ENCODE measurements at regions not wholly inside any gene's neighbourhood (a gene's known extent, or its start where the extent isn't known, plus 50 kb on each side); places are given as distances from the start of the nearest gene placed in this dataset.

- H3K36me3 ChIP-seq (ENCODE audit: insufficient read depth, low read length, poor library complexity, severe bottlenecking), result no peaks in the 10 kb centered on the region
- H3K27me3 ChIP-seq (replicated peaks; ENCODE audit: insufficient read depth, low read depth, low read length, poor library complexity), result no peaks in the 10 kb centered on the region
- H3K4me3 ChIP-seq (ENCODE audit: low read depth, low read length, poor library complexity, severe bottlenecking), result no peak overlapping the region
- H3K27ac ChIP-seq (ENCODE audit: low read depth, low read length, poor library complexity, severe bottlenecking), result no peak overlapping the region
- no TSS peak for BruUV-seq (replicated peaks)
- intact Hi-C loops (cut with micrococcal nuclease; ENCODE audit: unreplicated experiment), result no loop called here
- CTCF ChIA-PET, result no interaction called here
- POLR2A ChIA-PET (ENCODE audit: low non-redundant PET), result no interaction called here
- H3K9me3 ChIP-seq (ENCODE audit: low read depth, low read length, poor library complexity, severe bottlenecking), result no peaks in the 10 kb centered on the region
- H3K4me1 ChIP-seq (ENCODE audit: insufficient read depth, low read length, poor library complexity, severe bottlenecking), result no peaks in the 10 kb centered on the region
- DNase-seq (ENCODE audit: low spot score), result no peak
- TF ChIP-seq, protein P1, sequence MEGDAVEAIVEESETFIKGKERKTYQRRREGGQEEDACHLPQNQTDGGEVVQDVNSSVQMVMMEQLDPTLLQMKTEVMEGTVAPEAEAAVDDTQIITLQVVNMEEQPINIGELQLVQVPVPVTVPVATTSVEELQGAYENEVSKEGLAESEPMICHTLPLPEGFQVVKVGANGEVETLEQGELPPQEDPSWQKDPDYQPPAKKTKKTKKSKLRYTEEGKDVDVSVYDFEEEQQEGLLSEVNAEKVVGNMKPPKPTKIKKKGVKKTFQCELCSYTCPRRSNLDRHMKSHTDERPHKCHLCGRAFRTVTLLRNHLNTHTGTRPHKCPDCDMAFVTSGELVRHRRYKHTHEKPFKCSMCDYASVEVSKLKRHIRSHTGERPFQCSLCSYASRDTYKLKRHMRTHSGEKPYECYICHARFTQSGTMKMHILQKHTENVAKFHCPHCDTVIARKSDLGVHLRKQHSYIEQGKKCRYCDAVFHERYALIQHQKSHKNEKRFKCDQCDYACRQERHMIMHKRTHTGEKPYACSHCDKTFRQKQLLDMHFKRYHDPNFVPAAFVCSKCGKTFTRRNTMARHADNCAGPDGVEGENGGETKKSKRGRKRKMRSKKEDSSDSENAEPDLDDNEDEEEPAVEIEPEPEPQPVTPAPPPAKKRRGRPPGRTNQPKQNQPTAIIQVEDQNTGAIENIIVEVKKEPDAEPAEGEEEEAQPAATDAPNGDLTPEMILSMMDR (conservative IDR thresholded peaks at IDR 0.05; ENCODE audit: low read depth, low read length), result no peak
- TF ChIP-seq EZH2 (IDR thresholded peaks at IDR 0.05; ENCODE audit: borderline replicate concordance, low read depth, low read length, poor library complexity, severe bottlenecking), result no peak
Measured at GRCh38 chr2:120602251-120602650, 133.4 kb upstream of the GLI2 start.

GRCh38 chr2:120604767-120605166, 130.9 kb upstream of the GLI2 start:
- intact Hi-C loops (cut with micrococcal nuclease; ENCODE audit: unreplicated experiment), result no loop called here
- no peak for DNase-seq (ENCODE audit: low spot score)
- no peak for TF ChIP-seq EZH2 (IDR thresholded peaks at IDR 0.05; ENCODE audit: borderline replicate concordance, low read depth, low read length, poor library complexity, severe bottlenecking)
- TF ChIP-seq, protein P1 (conservative IDR thresholded peaks at IDR 0.05; ENCODE audit: low read depth, low read length), result no peak
- Histone ChIP-seq H3K27me3 (replicated peaks; ENCODE audit: insufficient read depth, low read depth, low read length, poor library complexity) (no peaks in the 10 kb centered on the region), H3K4me3 (ENCODE audit: low read depth, low read length, poor library complexity, severe bottlenecking) (no peak overlapping the region), H3K36me3 (ENCODE audit: insufficient read depth, low read length, poor library complexity, severe bottlenecking) (no peaks in the 10 kb centered on the region), H3K4me1 (ENCODE audit: insufficient read depth, low read length, poor library complexity, severe bottlenecking) (no peaks in the 10 kb centered on the region), H3K9me3 (ENCODE audit: low read depth, low read length, poor library complexity, severe bottlenecking) (no peaks in the 10 kb centered on the region), H3K27ac (ENCODE audit: low read depth, low read length, poor library complexity, severe bottlenecking) (no peak overlapping the region)
- POLR2A ChIA-PET (ENCODE audit: low non-redundant PET), result no interaction called here
- BruUV-seq (replicated peaks), result no TSS peak
- CTCF ChIA-PET, result no interaction called here

DNA sequence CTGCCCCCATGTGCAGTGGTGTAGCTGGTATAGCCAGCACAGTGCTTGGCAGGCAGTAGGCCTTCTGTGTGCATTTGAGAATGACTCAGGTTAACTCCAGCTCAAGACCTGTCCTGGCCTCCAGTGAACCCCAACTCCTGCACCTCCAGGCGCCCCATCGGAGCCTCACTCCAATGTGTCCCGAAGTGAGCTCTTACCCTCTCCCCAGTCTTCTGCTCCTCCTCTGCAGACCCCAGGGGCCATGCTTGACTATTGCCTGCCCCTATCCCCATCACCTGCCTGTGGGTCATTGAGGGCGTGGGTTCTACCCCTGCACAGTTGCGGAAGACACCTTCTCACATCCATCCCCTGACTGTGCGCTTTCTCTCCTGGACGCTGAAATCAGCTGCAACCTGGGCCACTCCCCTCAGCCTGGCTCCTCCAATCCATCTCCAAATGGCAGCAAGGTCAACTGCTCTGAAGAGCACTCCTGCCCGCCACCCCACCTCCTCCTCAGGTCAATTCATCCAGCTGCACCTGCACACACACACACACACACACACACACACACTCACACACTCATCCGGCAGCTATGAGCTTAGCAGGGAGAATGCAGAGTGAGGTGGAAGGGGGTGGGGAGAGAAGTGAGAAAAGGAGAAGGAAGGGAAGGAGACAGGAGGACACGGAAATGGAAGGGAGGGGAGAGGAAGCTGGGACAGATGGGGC, 130.3 kb upstream of the GLI2 start:
- TF ChIP-seq EZH2 (IDR thresholded peaks at IDR 0.05; ENCODE audit: borderline replicate concordance, low read depth, low read length, poor library complexity, severe bottlenecking), result no peak
- TF ChIP-seq, protein P1 (conservative IDR thresholded peaks at IDR 0.05; ENCODE audit: low read depth, low read length), result no peak
- Histone ChIP-seq H3K27me3 (replicated peaks; ENCODE audit: insufficient read depth, low read depth, low read length, poor library complexity) (no peaks in the 10 kb centered on the region), H3K27ac (ENCODE audit: low read depth, low read length, poor library complexity, severe bottlenecking) (no peak overlapping the region), H3K4me3 (ENCODE audit: low read depth, low read length, poor library complexity, severe bottlenecking) (no peak overlapping the region), H3K36me3 (ENCODE audit: insufficient read depth, low read length, poor library complexity, severe bottlenecking) (no peaks in the 10 kb centered on the region), H3K9me3 (ENCODE audit: low read depth, low read length, poor library complexity, severe bottlenecking) (no peaks in the 10 kb centered on the region), H3K4me1 (ENCODE audit: insufficient read depth, low read length, poor library complexity, severe bottlenecking) (no peaks in the 10 kb centered on the region)
- CTCF ChIA-PET, result no interaction called here
- no peak for DNase-seq (ENCODE audit: low spot score)
- POLR2A ChIA-PET (ENCODE audit: low non-redundant PET), result interaction anchor here (0.6 kb wide), 1 partner anchor 108 kb away, joined by 4 read pairs; no protein-coding TSS in a partner anchor
- intact Hi-C loops (cut with micrococcal nuclease; ENCODE audit: unreplicated experiment), result no loop called here
- no TSS peak for BruUV-seq (replicated peaks)
